Keratinocyte (primary cell): ENCODE measurements at regions not wholly inside any gene's neighbourhood (a gene's known extent, or its start where the extent isn't known, plus 50 kb on each side); places are given as distances from the start of the nearest gene placed in this dataset.

Experiments used
- DNase-seq: peaks from one replicate; pipeline ENCODE4 v3.0.0-alpha.2; 2011; ENCODE audit warnings: low read depth, missing footprints, low spot score
- FAIRE-seq: peaks from 2 replicates; lab custom pipeline; 2011; peaks lifted over from hg19 to GRCh38; lab: Jason Lieb, UNC
- H2AFZ ChIP-seq: 2 replicates; pipeline ENCODE4 v1.6.0; 2012; ENCODE audit warnings: low read length, control low read depth, inconsistent platforms; ENCODE audit not compliant: control insufficient read depth
- H3K27ac ChIP-seq: 2 replicates; pipeline ENCODE4 v1.5.1; 2011; ENCODE audit warnings: low read length; ENCODE audit not compliant: control insufficient read depth, insufficient read depth
- H3K27me3 ChIP-seq: 3 replicates; pipeline ENCODE4 v1.6.0; 2011; ENCODE audit warnings: low read length; ENCODE audit not compliant: control insufficient read depth, insufficient read depth; ENCODE audit errors: extremely low read depth
- H3K36me3 ChIP-seq, 2 experiments: 2 replicates in 1 of 2; 3 replicates in 1 of 2; pipeline ENCODE4 v1.5.1; 2011; ENCODE audit warnings: low read length in 2 of 2, mild to moderate bottlenecking in 1 of 2; ENCODE audit not compliant: control insufficient read depth in 2 of 2, insufficient read depth in 2 of 2; ENCODE audit errors: extremely low read depth in 1 of 2
- H3K4me1 ChIP-seq: 3 replicates; pipeline ENCODE4 v1.5.1; 2011; ENCODE audit warnings: low read length; ENCODE audit not compliant: control insufficient read depth, insufficient read depth; ENCODE audit errors: extremely low read depth
- H3K4me2 ChIP-seq: 3 replicates; pipeline ENCODE4 v1.6.0; 2011; ENCODE audit warnings: low read depth, low read length; ENCODE audit not compliant: control insufficient read depth, insufficient read depth; ENCODE audit errors: extremely low read depth
- H3K4me3 ChIP-seq, 3 experiments: fragments of 200-600 bp in 1 of 3; sonication (generic) in 1 of 3; 2 replicates in 2 of 3; 3 replicates in 1 of 3; pipeline ENCODE4 v1.5.1; 2011 to 2016; ENCODE audit warnings: low read length in 3 of 3, mild to moderate bottlenecking in 3 of 3, control low read depth in 2 of 3, inconsistent platforms in 1 of 3, low read depth in 1 of 3, mixed read lengths in 1 of 3, mixed run types in 1 of 3, moderate library complexity in 1 of 3; ENCODE audit not compliant: control insufficient read depth in 2 of 3, insufficient read depth in 2 of 3; ENCODE audit errors: extremely low read depth in 1 of 3
- H3K79me2 ChIP-seq: 2 replicates; pipeline ENCODE4 v1.6.0; 2012; ENCODE audit warnings: low read length; ENCODE audit not compliant: control insufficient read depth, insufficient read depth
- H3K9ac ChIP-seq: 3 replicates; pipeline ENCODE4 v1.6.0; 2011; ENCODE audit warnings: low read length; ENCODE audit not compliant: control insufficient read depth, insufficient read depth; ENCODE audit errors: extremely low read depth
- H3K9me1 ChIP-seq: 3 replicates; pipeline ENCODE4 v1.6.0; 2011; ENCODE audit warnings: low read length; ENCODE audit not compliant: control insufficient read depth, insufficient read depth; ENCODE audit errors: extremely low read depth
- H3K9me3 ChIP-seq: 2 replicates; pipeline ENCODE4 v1.5.1; 2012; ENCODE audit warnings: low read depth, low read length; ENCODE audit not compliant: control insufficient read depth
- H4K20me1 ChIP-seq: 3 replicates; pipeline ENCODE4 v1.6.0; 2011; ENCODE audit warnings: low read length; ENCODE audit not compliant: control insufficient read depth, insufficient read depth; ENCODE audit errors: extremely low read depth
- CTCF ChIP-seq, 3 experiments: IDR thresholded peaks in 1 of 3; conservative IDR thresholded peaks in 1 of 3; optimal IDR thresholded peaks in 1 of 3; 2 replicates in 2 of 3; 3 replicates in 1 of 3; pipeline versions ENCODE3 to v1.5.1; 2011; ENCODE audit warnings: low read length in 3 of 3, mild to moderate bottlenecking in 3 of 3, moderate library complexity in 2 of 3, control low read depth in 1 of 3, inconsistent platforms in 1 of 3; ENCODE audit not compliant: insufficient read depth in 2 of 3; ENCODE audit errors: extremely low read depth in 1 of 3
- EZH2 ChIP-seq: IDR thresholded peaks from one replicate; pipeline ENCODE4 v1.6.1; 2012; ENCODE audit warnings: inconsistent platforms, mild to moderate bottlenecking, low read length, moderate library complexity
- dilution Hi-C: fragments of 300-500 bp; cut with MboI; formaldehyde crosslinking; loops from one replicate; pipeline ENCODE4 v1.7.0; 2020; ENCODE audit warnings: low sequenced_read_pairs; ENCODE audit not compliant: extremely low pct_ligation_motif_present

DNA sequence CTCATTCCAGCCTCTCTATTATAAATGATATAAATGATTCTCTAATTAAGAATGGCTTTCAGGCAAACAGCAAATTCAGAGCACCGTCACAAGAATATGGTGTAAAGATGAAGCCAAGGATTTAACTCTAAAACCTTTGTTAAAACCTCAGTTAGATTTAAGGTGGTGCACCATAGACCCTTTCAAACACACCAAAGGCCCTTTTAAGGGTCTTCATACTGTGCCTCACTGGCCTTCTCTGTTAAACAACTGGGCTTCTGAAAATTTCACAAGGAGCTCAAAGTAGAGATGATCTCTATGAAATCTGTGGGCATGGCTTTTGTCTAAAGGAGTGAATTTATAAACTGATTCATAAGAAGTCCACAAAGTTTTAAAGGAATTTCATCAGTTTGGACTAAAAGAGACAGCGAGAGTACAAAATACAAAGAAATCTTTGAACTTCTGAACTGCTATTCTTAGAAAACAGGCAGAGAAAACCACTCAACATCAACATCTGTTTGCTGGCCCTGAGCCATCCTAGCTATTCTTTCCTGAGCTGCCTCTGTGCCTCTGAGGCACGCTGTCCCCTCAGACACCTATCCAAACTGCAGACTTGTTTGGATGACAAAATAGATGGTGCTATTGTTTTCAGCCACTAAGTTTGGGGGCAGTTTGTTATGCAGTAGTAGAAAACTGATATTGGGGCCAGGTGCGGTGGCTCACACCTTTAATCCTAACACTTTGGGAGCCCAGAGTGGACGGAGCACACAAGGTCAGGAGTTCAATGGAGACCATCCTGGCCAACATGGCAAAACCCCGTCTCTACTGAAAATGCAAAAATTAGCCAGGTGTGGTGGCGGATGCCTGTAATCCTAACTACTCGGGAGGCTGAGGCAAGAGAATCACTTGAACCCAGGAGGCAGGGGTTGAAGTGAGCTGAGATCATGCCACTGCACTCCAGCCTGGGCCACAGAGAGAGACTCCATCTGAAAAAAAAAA lies 72.9 kb upstream of the MYCN start:
- Histone ChIP-seq H3K9me3 (no peaks in the 10 kb centered on the region), H3K4me3 (no peak overlapping the region), H3K36me3 (no peaks in the 10 kb centered on the region), H3K9me1 (no peaks in the 10 kb centered on the region), H3K27me3 (no peaks in the 10 kb centered on the region), H3K27ac (no peak overlapping the region), H3K4me1 (no peaks in the 10 kb centered on the region), H2AFZ (no peak overlapping the region), H4K20me1 (no peaks in the 10 kb centered on the region), H3K9ac (no peak overlapping the region), H3K79me2 (no peaks in the 10 kb centered on the region), H3K4me2 (no peak overlapping the region)
- DNase-seq (no peak), FAIRE-seq (no peak)
- dilution Hi-C loops, result no loop called here
- TF ChIP-seq CTCF (optimal IDR thresholded peaks at IDR 0.05 in 1 of 3, IDR thresholded peaks at IDR 0.05 in 1 of 3, conservative IDR thresholded peaks at IDR 0.05 in 1 of 3; ENCODE audit: extremely low read depth in 1 of 3, insufficient read depth in 2 of 3, low read length in 3 of 3) (no peak), EZH2 (no peak)

- no peak overlapping the region for H3K4me3 ChIP-seq
- H3K79me2 ChIP-seq, result no peaks in the 10 kb centered on the region
- no peaks in the 10 kb centered on the region for H3K4me1 ChIP-seq
- no peaks in the 10 kb centered on the region for H3K9me1 ChIP-seq
- no peak overlapping the region for H3K27ac ChIP-seq
- H3K27me3 ChIP-seq, result no peaks in the 10 kb centered on the region
- no peak for DNase-seq
- dilution Hi-C loops, result no loop called here
- H3K36me3 ChIP-seq, result no peaks in the 10 kb centered on the region
- no peak for FAIRE-seq
- no peak overlapping the region for H3K4me2 ChIP-seq
- no peak overlapping the region for H2AFZ ChIP-seq
- TF ChIP-seq EZH2 (no peak), CTCF (optimal IDR thresholded peaks at IDR 0.05 in 1 of 3, IDR thresholded peaks at IDR 0.05 in 1 of 3, conservative IDR thresholded peaks at IDR 0.05 in 1 of 3; ENCODE audit: extremely low read depth in 1 of 3, insufficient read depth in 2 of 3, low read length in 3 of 3) (no peak)
- H3K9ac ChIP-seq, result no peak overlapping the region
- H3K9me3 ChIP-seq, result no peaks in the 10 kb centered on the region
- H4K20me1 ChIP-seq, result no peaks in the 10 kb centered on the region
These were observed 72.2 kb upstream of the MYCN start for GRCh38 chr2:15868186-15868585.
